ENCODE measurements at regions not wholly inside any gene's neighbourhood (a gene's known extent, or its start where the extent isn't known, plus 50 kb on each side); places are given as distances from the start of the nearest gene placed in this dataset.

DNA sequence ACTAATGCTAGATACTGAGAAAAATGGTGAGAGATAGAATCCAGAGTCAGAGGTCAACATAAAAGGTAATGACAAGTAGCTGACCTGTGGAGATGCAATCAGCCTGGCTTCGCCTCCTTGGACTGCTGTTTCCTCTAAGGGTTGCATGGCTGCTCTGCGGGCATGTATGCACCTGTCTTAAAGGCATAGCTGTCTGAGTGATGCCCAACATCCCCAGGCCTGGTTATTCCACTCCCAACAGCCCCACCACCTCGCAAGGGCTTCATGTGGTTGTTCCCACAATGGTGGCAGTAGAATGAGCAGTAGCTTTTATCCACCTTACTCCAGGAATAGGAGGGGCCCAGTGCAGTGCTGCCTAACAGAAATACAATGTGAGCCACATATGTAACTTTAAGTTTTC is 69.7 kb upstream of the ALK start:
- no peaks in the 10 kb centered on the region for H3K9me3 Mint-ChIP-seq
- no peaks in the 10 kb centered on the region for H3K36me3 Mint-ChIP-seq
- no peak for ATAC-seq
- no peak for DNase-seq (ENCODE audit: low spot score)
- no peak overlapping the region for H3K27ac Mint-ChIP-seq
- POLR2A ChIA-PET: no interaction called here
- H3K4me3 Mint-ChIP-seq: no peak overlapping the region
- H3K4me1 Mint-ChIP-seq: peaks cover 10% of the 10 kb centered on the region
- TF ChIP-seq JAZF1 (CRISPR knock-in tag; IDR thresholded peaks at IDR 0.05): no peak
- no peak for TF ChIP-seq RELA (CRISPR knock-in tag; IDR thresholded peaks at IDR 0.05; ENCODE audit: borderline replicate concordance)
- no peak for TF ChIP-seq TEAD4 (CRISPR knock-in tag; IDR thresholded peaks at IDR 0.05)
- no peak for TF ChIP-seq SMAD3 (CRISPR knock-in tag; IDR thresholded peaks at IDR 0.05; ENCODE audit: borderline replicate concordance)
- TF ChIP-seq, protein P1, sequence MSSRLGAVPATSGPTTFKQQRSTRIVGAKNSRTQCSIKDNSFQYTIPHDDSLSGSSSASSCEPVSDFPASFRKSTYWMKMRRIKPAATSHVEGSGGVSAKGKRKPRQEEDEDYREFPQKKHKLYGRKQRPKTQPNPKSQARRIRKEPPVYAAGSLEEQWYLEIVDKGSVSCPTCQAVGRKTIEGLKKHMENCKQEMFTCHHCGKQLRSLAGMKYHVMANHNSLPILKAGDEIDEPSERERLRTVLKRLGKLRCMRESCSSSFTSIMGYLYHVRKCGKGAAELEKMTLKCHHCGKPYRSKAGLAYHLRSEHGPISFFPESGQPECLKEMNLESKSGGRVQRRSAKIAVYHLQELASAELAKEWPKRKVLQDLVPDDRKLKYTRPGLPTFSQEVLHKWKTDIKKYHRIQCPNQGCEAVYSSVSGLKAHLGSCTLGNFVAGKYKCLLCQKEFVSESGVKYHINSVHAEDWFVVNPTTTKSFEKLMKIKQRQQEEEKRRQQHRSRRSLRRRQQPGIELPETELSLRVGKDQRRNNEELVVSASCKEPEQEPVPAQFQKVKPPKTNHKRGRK (CRISPR knock-in tag; IDR thresholded peaks at IDR 0.05; ENCODE audit: borderline replicate concordance): no peak
- TF ChIP-seq, protein P2, sequence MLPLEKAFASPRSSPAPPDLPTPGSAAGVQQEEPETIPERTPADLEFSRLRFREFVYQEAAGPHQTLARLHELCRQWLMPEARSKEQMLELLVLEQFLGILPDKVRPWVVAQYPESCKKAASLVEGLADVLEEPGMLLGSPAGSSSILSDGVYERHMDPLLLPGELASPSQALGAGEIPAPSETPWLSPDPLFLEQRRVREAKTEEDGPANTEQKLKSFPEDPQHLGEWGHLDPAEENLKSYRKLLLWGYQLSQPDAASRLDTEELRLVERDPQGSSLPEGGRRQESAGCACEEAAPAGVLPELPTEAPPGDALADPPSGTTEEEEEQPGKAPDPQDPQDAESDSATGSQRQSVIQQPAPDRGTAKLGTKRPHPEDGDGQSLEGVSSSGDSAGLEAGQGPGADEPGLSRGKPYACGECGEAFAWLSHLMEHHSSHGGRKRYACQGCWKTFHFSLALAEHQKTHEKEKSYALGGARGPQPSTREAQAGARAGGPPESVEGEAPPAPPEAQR (CRISPR knock-in tag; IDR thresholded peaks at IDR 0.05): no peak
- no peak for TF ChIP-seq CBFB (CRISPR knock-in tag; IDR thresholded peaks at IDR 0.05; ENCODE audit: low read depth)
- CTCF ChIA-PET: no interaction called here
- no peaks in the 10 kb centered on the region for H3K27me3 Mint-ChIP-seq (ENCODE audit: low read depth)

DNA sequence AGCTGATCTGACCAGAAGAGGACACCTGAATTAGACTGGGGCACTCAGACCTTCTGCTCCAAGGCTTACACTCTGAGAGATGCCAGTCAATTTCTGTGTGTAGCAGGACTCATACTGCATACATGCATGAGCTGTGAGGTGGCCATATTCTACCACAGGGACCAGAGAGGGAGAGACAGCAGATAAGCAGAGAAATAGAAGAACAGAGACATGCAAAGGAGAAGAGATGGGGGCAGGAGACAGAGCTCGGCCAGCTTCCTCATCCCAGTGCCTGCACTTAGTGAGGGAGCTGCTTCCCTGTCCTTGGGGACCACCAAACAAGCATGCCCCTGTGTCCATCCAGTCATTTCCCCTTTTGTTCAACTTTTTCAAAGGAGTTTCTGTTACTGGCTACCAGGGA is 73.9 kb upstream of the ALK start:
- peaks cover 15% of the 10 kb centered on the region for H3K4me1 Mint-ChIP-seq
- DNase-seq (ENCODE audit: low spot score) (no peak), ATAC-seq (no peak)
- no peaks in the 10 kb centered on the region for H3K36me3 Mint-ChIP-seq
- ChIA-PET CTCF (no interaction called here), POLR2A (no interaction called here)
- no peak overlapping the region for H3K4me3 Mint-ChIP-seq
- H3K27me3 Mint-ChIP-seq (ENCODE audit: low read depth): no peaks in the 10 kb centered on the region; the same call in 1 of the 2 replicates
- H3K9me3 Mint-ChIP-seq: peaks cover 8% of the 10 kb centered on the region
- no peak overlapping the region for H3K27ac Mint-ChIP-seq
- TF ChIP-seq, protein P3, sequence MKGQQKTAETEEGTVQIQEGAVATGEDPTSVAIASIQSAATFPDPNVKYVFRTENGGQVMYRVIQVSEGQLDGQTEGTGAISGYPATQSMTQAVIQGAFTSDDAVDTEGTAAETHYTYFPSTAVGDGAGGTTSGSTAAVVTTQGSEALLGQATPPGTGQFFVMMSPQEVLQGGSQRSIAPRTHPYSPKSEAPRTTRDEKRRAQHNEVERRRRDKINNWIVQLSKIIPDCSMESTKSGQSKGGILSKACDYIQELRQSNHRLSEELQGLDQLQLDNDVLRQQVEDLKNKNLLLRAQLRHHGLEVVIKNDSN (CRISPR knock-in tag; IDR thresholded peaks at IDR 0.05): no peak
- TF ChIP-seq RELA (CRISPR knock-in tag; IDR thresholded peaks at IDR 0.05; ENCODE audit: borderline replicate concordance) (no peak), SMAD4 (CRISPR knock-in tag; IDR thresholded peaks at IDR 0.05) (no peak), NFYB (CRISPR knock-in tag; conservative IDR thresholded peaks at IDR 0.05; ENCODE audit: low read depth) (no peak), OVOL2 (CRISPR knock-in tag; IDR thresholded peaks at IDR 0.05; ENCODE audit: borderline replicate concordance) (no peak), SOX15 (CRISPR knock-in tag; IDR thresholded peaks at IDR 0.05) (no peak), ETV6 (CRISPR knock-in tag; IDR thresholded peaks at IDR 0.05) (no peak), MYBL2 (CRISPR knock-in tag; IDR thresholded peaks at IDR 0.05) (no peak), FOXP1 (CRISPR knock-in tag; IDR thresholded peaks at IDR 0.05; ENCODE audit: borderline replicate concordance) (no peak), ZNF219 (CRISPR knock-in tag; IDR thresholded peaks at IDR 0.05; ENCODE audit: borderline replicate concordance) (no peak), PRRX2 (CRISPR knock-in tag; IDR thresholded peaks at IDR 0.05) (no peak)
- TF ChIP-seq, protein P4, sequence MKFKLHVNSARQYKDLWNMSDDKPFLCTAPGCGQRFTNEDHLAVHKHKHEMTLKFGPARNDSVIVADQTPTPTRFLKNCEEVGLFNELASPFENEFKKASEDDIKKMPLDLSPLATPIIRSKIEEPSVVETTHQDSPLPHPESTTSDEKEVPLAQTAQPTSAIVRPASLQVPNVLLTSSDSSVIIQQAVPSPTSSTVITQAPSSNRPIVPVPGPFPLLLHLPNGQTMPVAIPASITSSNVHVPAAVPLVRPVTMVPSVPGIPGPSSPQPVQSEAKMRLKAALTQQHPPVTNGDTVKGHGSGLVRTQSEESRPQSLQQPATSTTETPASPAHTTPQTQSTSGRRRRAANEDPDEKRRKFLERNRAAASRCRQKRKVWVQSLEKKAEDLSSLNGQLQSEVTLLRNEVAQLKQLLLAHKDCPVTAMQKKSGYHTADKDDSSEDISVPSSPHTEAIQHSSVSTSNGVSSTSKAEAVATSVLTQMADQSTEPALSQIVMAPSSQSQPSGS (CRISPR knock-in tag; IDR thresholded peaks at IDR 0.05; ENCODE audit: borderline replicate concordance, low read depth): no peak
- TF ChIP-seq, protein P5, sequence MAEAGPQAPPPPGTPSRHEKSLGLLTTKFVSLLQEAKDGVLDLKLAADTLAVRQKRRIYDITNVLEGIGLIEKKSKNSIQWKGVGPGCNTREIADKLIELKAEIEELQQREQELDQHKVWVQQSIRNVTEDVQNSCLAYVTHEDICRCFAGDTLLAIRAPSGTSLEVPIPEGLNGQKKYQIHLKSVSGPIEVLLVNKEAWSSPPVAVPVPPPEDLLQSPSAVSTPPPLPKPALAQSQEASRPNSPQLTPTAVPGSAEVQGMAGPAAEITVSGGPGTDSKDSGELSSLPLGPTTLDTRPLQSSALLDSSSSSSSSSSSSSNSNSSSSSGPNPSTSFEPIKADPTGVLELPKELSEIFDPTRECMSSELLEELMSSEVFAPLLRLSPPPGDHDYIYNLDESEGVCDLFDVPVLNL (CRISPR knock-in tag; IDR thresholded peaks at IDR 0.05; ENCODE audit: borderline replicate concordance, low read depth): no peak
- TF ChIP-seq, protein P6, sequence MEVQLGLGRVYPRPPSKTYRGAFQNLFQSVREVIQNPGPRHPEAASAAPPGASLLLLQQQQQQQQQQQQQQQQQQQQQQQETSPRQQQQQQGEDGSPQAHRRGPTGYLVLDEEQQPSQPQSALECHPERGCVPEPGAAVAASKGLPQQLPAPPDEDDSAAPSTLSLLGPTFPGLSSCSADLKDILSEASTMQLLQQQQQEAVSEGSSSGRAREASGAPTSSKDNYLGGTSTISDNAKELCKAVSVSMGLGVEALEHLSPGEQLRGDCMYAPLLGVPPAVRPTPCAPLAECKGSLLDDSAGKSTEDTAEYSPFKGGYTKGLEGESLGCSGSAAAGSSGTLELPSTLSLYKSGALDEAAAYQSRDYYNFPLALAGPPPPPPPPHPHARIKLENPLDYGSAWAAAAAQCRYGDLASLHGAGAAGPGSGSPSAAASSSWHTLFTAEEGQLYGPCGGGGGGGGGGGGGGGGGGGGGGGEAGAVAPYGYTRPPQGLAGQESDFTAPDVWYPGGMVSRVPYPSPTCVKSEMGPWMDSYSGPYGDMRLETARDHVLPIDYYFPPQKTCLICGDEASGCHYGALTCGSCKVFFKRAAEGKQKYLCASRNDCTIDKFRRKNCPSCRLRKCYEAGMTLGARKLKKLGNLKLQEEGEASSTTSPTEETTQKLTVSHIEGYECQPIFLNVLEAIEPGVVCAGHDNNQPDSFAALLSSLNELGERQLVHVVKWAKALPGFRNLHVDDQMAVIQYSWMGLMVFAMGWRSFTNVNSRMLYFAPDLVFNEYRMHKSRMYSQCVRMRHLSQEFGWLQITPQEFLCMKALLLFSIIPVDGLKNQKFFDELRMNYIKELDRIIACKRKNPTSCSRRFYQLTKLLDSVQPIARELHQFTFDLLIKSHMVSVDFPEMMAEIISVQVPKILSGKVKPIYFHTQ (CRISPR knock-in tag; IDR thresholded peaks at IDR 0.05): no peak
- TF ChIP-seq, protein P7, sequence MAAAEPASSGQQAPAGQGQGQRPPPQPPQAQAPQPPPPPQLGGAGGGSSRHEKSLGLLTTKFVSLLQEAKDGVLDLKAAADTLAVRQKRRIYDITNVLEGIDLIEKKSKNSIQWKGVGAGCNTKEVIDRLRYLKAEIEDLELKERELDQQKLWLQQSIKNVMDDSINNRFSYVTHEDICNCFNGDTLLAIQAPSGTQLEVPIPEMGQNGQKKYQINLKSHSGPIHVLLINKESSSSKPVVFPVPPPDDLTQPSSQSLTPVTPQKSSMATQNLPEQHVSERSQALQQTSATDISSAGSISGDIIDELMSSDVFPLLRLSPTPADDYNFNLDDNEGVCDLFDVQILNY (CRISPR knock-in tag; IDR thresholded peaks at IDR 0.05): no peak

Data from WTC11 (cell line).